HG02678 (cell line): ENCODE measurements at regions not wholly inside any gene's neighbourhood (a gene's known extent, or its start where the extent isn't known, plus 50 kb on each side); places are given as distances from the start of the nearest gene placed in this dataset.
"Not testable (repeated sequence)": the region's sequence is repeated elsewhere in the genome, so short reads cannot be mapped to it uniquely, and the experiment has no call there.

Experiments
- ATAC-seq: cut with Tn5 transposase; IDR thresholded peaks from one replicate; pipeline ENCODE4 v1.9.1; 2021; ENCODE audit warnings: mild to moderate bottlenecking, moderate library complexity; ENCODE audit not compliant: unreplicated experiment

DNA sequence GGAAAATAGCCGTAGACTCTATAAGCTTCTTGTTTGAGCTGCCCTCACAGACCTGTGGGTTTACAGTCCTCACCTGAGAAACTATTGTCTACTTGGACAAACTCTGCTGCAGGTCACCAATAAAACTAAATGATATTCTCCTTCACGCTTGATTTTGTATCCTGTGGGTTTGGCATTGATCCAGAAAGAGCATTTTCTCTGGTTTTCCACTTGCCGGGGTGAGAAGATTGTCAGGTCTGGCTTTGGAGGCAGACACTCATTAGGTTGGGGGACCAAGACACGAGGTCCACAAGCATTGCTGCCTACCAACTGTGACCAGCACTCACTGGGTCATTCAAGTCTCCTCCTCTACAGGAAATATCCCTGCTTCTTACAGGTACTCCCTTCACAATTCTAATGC, 68.5 kb downstream of the CDC14C start:
- no peak for ATAC-seq

DNA sequence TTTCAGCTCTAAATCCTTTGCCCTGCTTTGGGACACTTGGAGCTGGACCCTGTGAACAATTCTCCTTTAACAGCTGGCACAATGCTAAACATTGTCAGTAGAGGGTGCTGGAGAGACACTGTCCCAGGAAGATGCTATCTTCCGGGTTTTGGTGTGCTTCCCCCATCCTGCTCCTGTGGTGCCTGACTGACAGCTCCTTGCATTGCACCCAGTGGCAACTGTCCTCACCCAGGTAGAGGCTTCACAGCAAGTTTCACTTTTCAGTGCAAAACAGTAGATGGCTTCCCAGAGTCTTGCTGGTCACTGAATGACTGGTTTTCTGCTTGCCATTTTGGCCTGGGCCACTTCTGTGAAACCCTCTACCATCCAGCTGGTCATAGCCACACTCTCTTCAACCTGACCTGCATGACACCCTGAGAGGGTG, 77.3 kb downstream of the CDC14C start:
- ATAC-seq: peak; percentile 98

DNA sequence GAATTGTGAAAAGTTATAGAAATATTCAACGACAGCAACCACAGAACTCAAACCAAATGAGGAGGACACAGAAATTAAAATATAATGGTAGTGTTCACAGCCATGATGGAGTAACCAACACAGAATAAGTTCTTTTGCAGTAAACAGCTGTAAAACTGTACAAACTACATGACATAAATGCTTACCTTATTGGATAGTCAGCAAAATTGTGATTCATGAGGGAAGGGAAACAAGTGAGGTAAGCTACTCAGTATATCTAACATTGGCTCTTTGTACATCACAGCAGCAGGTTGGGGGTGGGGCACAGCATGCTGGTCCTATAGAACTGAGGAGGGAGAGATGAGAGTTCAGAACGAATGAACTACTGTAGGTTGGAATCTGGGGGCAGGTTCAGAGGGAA, 86.4 kb downstream of the CDC14C start:
- no peak for ATAC-seq

DNA sequence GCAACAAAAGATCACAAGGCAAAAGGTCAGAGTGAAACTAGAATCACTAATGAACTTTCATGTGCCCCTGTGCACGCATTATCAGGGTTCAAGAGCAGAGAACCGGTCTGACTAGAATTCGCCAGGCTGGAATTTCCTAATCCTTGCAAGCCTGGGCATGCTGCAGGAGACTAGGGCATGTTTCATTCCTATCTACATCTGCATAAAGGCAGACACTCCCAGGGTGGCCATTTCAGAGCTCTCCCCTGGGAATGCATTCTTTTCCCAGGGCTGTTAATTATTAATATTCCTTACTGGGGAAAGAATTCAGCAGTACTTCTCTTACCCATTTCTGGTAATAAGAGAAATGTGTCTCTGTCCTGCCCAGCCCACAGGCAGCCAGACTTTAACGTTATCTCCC, 90.5 kb downstream of the CDC14C start:
- ATAC-seq: no peak

DNA sequence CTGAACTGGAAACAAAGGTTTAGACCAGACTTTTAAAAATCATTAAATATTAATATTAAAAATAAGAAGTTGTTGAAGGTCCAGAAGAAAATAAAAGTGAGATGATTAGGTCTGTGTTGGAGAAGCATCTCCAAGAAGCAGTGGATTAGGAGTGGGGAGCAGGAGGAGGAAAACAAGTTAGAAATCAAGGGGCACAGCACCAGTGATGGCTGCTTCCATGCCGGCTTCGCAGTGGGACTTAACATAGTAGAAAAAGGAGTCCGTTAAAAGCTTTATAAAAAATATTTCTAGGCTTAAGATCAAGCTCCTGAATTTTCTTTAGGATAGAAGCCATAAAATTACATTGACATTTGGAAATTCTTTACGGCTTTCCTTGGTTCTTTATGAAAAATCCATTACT, 95.8 kb downstream of the CDC14C start:
- ATAC-seq: no peak

DNA sequence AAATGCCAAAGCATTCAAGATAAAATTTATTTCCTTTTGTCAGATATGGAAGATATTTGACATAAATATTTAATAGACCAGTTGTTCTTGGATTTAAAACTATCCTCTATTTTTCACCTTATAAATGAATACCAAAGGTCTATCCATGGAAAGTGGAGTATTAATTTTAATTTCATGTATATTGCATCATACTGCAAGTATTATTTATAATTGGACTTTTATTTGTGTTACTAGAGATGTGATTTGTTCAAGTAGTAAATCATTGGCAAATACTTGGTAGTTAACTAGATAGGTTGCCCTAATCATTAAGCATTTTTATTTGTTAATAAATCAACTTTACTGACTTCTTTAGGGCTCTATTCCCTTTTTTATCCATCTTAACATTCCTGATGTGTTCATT, 98.1 kb downstream of the CDC14C start:
- ATAC-seq: no peak

DNA sequence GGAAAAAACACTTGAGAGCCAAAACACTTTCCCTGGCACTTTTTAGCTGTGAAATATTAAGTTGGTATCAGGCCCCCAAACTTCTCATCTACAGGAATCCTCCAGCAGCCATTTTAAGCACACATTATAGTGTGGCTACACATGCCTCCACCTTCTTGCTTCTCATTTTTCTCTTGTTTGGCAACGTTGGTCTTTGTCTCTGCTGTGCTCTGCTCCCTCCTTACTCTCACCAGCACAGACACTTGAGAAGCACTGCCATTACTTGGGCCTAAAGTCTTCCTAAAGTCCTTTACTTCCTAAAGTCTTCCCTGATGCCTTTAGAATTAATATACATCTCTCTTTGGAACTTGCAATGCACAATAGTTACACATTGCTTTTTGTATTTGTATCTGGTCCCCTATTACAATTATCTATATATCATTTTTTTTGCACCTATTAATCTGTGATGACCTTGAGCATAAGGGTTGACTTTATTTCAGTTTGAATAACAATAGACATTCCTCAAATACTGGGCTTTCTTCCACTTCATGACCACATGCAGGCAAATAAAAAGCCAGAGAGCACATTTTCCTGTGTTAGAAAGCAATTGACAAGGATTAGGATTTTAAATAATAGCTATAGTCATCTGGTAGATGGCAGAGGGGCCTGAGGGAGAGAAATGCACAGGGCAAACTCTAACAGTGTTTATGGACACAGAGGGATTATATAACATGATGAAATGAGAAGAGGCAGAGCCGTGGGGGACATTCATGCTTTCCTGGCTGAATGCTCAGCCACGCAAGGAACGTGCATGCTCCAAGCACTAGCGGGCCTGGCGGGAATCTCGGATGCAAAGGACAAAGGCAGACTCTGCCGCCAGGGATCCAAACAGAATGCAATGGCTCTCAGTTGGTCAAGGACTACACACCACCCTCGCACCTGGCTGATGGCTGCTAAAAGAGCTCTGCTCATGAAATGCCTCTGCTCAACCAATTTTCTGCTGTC, 99.3 kb downstream of the CDC14C start:
- no peak for ATAC-seq

DNA sequence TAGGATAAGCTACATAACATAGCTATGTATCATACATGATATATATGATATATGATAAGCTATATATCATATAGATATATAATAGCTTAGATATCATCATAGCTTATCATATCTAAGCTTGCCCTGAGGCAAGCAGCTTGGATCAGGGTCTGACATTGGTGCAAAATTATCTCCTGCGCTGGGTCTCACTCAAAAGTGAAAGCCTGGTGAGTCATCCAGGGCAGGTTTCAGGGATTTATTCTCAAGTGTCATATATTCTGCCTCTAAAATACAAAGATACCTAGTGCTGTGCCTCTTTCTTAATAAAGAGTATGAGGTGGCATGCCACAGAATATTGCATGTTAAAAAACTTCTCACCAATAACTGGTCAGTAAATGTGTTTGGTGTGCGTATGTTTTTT, 105.9 kb downstream of the CDC14C start:
- no peak for ATAC-seq

DNA sequence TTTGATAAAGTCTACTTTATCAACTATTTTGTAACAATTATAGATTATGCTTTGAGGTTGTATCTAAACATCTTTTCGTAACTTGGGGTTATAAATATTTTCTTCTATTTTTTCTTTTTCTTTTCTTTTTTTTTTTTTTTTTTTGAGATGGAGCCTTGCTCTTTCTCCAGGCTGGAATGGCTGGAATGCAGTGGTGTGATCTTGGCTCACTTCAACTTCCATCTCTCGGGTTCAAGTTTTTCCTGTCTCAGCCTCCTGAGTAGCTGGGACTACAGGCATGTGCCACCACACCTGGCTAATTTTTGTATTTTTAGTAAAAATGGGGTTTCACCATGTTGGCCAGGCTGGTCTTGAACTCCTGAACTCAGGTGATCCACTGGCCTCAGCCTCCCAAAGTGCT, 108.8 kb downstream of the CDC14C start:
- ATAC-seq: not testable (repeated sequence)

DNA sequence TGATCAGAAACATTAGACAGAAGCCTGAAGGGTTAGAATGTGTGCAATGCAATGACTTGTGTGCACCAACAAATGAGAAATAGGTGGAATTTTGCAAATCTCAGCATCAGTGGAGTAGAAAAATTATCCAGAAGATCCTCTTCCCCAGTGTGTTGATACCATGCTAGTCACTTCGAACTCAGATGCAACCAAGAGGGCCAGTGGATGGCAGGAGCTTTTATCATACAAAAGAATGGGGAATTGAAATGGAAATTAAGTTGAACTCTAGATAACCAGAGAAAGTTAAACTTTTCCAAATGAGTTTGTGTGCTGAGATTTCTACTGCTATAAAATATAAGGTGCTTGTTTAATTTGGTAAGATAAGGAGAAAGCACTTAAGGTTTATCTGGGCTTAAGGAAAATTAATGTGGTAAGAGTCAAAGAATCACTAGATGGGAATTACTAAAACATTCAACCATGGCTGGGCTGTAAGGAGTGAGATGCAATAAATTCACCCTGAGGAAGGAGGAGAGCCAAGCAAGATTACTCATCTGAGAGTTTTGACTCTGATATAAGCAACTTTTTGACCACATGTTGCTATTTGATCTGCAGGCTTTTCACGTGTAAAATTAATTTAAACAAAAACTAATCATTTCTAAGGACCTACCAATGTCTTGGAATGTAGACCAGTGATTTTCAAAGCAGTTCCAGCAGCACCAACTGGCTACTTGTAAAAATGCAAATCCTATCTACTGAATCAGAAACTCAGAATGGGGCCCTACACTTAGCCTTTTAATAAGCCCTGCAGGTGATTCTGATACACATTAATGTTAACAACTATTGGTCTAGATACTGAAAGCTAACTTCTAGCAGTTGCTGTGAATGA, 113.2 kb downstream of the CDC14C start:
- ATAC-seq: no peak

DNA sequence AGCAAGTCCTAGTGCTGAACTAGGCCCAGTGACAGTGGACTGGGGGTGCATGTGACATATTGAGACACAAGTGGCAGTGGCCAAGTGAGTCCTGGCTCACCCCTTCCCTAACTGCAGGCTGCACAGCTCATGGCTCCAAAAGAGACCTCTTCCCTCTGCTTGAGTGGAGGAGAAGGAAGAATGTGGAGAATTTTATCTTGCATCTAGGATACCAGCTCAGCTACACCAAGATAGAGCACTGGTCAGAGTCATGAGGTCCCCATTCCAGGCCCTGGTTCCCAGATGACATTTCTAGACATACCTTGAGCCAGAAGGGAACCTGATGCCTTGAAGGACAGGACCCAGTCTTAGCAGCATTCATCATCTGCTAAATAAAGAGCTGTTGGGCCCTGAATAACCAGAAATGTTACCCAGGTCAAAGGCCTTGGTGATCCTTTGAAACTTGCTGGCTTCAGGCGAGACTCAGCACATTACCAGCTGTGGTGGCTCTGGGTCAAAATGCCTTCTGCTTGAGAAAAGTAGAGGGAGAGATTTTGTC, 114.5 kb downstream of the CDC14C start:
- no peak for ATAC-seq

DNA sequence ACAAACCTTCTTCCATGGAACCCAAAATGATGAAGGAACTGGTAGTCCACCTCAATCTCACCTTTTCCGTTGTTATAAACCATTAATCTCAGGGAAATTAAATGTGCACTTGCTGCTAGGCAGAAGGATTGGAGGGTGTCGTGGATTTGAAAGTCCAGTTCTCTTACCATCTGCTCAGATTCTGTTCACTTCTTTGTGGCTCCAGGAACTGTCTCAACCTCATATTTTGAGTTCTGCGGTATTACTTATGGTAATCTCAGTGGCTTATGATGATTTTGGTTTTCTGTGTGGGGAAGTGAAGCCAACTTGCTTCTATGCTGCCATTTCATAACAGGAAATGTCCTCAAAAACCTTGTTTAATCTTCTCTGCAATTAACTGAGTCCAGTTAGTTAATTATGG, 136.4 kb downstream of the CDC14C start:
- no peak for ATAC-seq

DNA sequence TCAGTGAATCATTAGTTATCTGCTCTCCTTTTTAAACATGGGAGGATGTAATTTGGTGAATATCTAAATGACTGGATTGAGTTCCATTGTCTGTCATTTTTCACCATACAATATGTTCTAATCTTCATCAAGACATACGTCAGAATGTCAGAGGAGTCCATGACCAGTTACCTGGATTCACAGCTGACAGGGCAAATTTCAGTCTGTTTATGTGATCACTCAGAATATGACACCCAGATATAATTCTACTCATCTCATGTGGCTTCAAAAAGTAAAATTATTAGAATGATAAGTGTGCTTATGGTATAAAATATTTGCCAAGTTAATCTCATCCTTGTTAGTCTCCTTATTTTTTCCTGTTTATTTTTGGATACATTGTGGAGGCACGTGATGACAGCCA, 150.2 kb downstream of the CDC14C start:
- ATAC-seq: no peak

DNA sequence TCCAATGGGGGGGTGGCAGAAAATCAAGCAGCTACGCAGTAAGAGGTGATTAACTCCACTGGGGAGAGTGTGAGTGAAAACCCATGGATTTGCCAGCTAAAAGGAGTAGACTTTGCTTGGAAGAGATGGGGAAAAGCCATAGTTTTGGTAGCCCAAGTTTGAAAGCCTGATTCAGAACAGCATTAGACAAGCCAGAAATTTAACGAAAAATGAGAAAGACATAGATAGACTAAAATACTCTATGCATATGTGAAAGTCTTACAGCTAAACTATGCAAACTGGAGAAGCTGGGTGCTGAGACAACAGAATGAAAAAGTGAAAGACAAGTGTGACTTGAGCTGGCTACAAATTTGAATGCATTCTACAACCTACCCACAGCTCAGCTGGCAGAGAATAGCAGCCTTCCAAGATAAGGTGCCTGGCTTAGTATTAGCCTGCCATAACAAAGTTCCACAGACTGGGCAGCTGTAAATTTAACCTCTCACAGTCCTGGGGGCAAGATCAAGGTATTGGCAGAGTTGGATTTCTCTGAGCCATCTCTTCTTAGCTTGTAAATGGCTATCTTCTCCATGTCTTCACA, 156.6 kb downstream of the CDC14C start:
- ATAC-seq: no peak

DNA sequence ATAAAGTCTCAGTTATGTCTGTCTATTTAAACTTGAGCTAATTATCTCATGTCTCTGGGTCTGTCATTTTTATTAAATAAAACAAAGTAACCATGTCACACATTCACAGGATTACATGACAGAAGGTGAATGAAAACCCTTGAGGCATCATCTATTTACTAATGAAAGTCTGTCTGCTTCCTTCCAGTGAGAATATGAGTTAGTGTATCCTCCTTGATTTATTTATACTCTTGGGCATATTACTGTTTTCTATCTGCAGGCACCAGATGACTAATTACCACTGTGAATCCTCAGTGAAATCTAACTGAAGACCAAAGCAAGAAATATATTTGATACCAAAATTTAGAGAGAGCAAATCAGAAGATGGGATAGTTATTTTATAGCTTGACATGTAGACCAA, 163.7 kb downstream of the CDC14C start:
- ATAC-seq: no peak

DNA sequence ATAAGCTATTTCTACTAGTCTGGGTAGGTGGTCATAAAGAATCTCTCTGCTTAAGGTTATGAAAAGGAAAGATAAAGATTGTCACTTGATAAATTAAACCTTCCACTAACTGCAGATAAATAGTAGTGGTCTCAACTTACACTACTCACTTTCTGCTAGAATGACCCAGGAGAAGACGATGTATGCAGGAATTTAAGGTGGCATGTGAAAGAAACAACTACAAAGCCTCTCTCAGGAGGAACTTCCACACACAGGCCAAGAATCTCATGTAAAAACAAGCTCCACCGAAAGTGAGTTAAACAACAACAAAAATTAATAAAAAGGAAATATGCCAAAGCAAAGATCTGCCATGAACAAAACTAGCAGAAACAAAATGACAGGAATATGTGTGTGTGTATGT, 165.4 kb downstream of the CDC14C start:
- no peak for ATAC-seq

DNA sequence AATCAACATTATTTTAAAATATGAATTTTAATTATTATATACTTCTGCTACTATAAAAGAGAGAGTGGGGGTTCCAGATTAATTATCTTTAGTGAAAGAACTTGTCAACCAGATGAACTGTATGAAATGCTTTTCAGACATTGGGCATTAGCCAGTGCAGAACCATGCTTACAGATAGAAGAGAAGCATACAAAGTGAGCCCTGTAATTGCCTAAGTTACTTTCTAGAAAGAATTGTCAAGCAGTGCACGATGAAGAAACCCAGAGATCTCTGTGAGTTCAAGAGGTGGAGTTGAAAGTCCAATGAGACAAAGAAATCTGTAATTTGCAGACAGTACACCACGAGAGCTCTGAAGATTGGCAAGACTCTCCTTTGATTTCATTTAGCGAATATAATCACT, 166.7 kb downstream of the CDC14C start:
- ATAC-seq: no peak

DNA sequence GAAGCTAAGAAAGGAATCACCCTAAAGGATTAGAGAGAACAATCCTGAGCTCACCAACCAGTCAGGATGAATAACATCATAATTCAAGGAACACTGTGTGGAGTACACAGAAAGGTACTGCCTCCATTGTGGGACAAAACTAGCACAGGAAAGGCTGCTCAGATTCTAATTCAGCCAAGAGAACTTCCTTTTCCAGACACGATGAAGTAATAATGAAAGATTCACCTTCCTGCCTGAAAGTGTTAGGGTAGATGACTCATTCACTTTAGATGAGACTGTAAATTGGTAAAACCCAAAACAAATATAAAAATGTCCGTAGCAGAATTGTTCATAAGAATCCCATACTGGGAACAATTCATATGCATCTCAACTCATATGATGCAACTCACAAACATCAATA, 167.2 kb downstream of the CDC14C start:
- no peak for ATAC-seq

DNA sequence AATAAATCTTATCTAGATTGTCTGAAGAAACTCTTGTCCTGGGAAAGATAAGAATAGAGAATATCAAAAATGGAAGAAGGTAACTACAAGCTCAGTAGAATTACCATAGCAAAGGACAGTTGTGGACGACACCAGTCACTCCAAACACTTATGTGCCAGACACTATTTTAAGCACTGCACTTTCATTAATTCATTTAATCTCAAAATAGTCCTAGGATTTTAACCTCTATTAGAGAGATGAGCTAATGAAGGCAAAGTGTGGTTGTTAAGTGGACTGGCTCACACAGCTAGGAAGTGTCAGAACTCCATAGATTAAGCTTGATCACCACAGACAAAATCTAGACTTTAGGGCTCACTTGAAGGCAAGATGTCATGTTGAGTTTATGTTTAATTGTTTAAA, 168.9 kb downstream of the CDC14C start:
- ATAC-seq: no peak

DNA sequence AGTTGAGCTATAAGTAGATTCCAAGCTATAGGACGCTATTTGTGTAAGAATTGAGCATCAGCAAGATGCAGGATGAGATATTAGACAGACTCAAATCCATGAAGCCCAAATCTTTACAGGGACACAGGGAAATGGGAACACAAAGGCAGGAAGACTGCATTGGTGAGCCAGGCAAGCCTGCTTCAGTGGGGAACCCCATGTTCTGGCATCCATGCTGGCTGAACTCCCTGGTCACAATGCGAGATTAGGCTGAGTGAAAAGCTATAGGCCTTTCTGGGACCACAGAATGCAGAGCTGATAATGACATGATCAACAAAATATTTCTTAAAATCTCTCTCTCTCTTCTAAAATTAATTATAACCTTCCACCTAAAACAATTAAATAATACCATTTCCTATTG, 170.5 kb downstream of the CDC14C start:
- no peak for ATAC-seq

DNA sequence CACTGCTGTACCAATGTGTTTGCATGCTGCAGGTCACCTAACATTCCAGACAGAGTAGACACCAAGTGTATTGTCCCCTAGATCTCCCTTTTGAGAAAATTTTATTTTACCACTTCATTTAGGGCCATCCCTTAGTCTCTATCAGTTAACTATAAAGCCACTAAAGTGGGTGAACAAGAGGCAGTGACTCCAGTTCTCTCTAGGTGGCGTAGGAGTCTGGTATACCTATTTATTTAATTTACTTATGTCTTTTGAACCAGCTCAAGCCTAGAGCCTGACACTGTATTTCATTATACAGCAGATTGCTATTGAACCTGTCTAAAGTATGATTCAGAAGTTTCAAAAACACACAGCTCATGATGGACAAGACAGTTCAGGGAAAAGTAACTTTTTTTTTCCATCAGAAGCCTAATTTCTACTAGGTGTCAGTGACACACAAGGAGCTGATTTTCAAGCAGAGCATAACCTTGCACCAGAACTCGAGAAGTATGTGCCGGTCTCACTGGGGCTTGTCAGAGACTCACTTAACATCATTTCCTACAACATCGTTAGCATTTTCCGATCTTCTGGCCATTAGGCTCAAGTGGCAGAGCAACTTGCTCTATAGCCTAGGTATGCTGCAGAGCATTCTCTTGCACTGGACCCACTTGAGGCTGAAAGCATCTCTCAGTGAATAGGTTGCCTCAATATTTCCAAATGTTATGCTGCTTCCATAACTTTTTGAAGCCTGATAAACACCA, 175.4 kb downstream of the CDC14C start:
- ATAC-seq: no peak
